ENCODE measurements at regions not wholly inside any gene's neighbourhood (a gene's known extent, or its start where the extent isn't known, plus 50 kb on each side); places are given as distances from the start of the nearest gene placed in this dataset.

DNA sequence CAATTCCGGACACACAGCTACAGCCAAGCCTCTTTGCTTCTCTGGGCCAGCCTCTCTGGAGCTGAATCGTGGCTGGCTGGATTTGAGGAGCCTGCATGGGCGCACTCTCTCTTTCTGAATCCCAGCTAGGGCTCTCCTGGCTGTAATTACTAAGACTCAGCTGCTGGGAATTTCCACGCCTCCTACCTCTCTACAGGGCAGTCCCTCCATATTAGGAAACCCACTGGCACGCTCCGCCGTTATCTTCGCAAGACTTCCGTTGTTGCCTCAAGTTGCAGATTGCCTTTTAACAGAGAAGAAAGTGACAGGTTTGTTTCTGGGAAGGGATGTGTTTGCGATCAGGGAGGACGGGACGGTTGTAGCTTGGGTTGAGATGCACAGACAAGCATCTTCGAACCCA is 188.4 kb upstream of the NLRP1 start:
- TF ChIP-seq CTCF (IDR thresholded peaks at IDR 0.05; ENCODE audit: control insufficient read depth, insufficient read depth, low read depth, low read length, missing control alignments): no peak
- no peak for DNase-seq (ENCODE audit: low read depth)
- H3K4me3 ChIP-seq (ENCODE audit: control insufficient read depth, low read depth, low read length): no peak overlapping the region

GRCh38 chr17:5773816-5774360 is 189.6 kb upstream of the NLRP1 start:
- H3K4me3 ChIP-seq (ENCODE audit: control insufficient read depth, low read depth, low read length): no peak overlapping the region
- no peak for TF ChIP-seq CTCF (IDR thresholded peaks at IDR 0.05; ENCODE audit: control insufficient read depth, insufficient read depth, low read depth, low read length, missing control alignments)
- no peak for DNase-seq (ENCODE audit: low read depth)

GRCh38 chr17:5775098-5775497 is 190.8 kb upstream of the NLRP1 start:
- H3K4me3 ChIP-seq (ENCODE audit: control insufficient read depth, low read depth, low read length): no peak overlapping the region
- DNase-seq (ENCODE audit: low read depth): no peak
- no peak for TF ChIP-seq CTCF (IDR thresholded peaks at IDR 0.05; ENCODE audit: control insufficient read depth, insufficient read depth, low read depth, low read length, missing control alignments)

- TF ChIP-seq CTCF (IDR thresholded peaks at IDR 0.05; ENCODE audit: control insufficient read depth, insufficient read depth, low read depth, low read length, missing control alignments): no peak
- DNase-seq (ENCODE audit: low read depth): no peak
- no peak overlapping the region for H3K4me3 ChIP-seq (ENCODE audit: control insufficient read depth, low read depth, low read length)
Measured at GRCh38 chr17:5780476-5780875, 196.2 kb upstream of the NLRP1 start.

- no peak for DNase-seq (ENCODE audit: low read depth)
- TF ChIP-seq CTCF (IDR thresholded peaks at IDR 0.05; ENCODE audit: control insufficient read depth, insufficient read depth, low read depth, low read length, missing control alignments): no peak
- H3K4me3 ChIP-seq (ENCODE audit: control insufficient read depth, low read depth, low read length): no peak overlapping the region
Measured at GRCh38 chr17:5781236-5781927, 197.1 kb upstream of the NLRP1 start.

DNA sequence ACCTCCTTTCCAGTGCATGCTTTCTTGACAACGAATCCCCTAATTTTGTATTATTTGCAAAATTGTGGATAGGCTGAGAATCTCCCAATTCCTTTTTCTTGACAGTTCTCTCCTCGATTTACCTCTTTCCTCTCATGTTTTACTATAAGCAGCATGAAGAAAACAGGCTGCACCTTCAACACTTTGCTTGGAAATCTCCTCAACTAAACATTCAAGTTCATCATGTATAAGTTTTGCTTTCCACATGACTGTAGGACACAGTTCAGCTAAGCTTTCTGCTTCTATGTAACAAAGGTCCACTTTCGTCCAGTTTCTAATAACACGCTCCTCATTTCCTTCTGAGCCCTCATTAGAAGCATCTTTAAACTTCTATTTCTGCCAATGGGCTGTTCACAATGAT is 199.0 kb upstream of the NLRP1 start:
- H3K4me3 ChIP-seq (ENCODE audit: control insufficient read depth, low read depth, low read length): no peak overlapping the region
- no peak for DNase-seq (ENCODE audit: low read depth)
- TF ChIP-seq CTCF (IDR thresholded peaks at IDR 0.05; ENCODE audit: control insufficient read depth, insufficient read depth, low read depth, low read length, missing control alignments): no peak
